ENCODE measurements at regions not wholly inside any gene's neighbourhood (a gene's known extent, or its start where the extent isn't known, plus 50 kb on each side); places are given as distances from the start of the nearest gene placed in this dataset.

DNA sequence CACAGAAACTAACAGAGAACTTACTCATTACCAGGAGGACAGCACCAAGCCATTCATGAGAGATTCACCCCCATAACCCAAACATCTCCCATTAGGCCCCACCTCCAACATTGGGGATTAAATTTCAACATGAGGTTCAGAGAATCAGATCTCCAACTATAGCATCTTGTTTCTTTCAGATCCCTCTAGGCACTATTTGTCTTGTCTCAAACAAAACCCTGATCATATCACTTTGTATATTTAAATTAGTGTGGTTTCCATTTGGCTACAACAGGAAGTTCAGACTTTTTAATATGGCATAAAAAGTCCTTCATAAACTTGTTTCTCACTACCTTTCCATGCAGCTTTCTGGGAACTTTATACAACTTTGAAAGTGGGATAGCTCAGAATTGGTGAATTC is 699.0 kb upstream of the MIR17HG start:
- TF ChIP-seq, protein P1, sequence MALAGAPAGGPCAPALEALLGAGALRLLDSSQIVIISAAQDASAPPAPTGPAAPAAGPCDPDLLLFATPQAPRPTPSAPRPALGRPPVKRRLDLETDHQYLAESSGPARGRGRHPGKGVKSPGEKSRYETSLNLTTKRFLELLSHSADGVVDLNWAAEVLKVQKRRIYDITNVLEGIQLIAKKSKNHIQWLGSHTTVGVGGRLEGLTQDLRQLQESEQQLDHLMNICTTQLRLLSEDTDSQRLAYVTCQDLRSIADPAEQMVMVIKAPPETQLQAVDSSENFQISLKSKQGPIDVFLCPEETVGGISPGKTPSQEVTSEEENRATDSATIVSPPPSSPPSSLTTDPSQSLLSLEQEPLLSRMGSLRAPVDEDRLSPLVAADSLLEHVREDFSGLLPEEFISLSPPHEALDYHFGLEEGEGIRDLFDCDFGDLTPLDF (CRISPR knock-in tag; IDR thresholded peaks at IDR 0.05): no peak
- TF ChIP-seq ZNF416 (CRISPR knock-in tag; IDR thresholded peaks at IDR 0.05): no peak
- no peak for TF ChIP-seq NR2C2 (CRISPR knock-in tag; IDR thresholded peaks at IDR 0.05)
- TF ChIP-seq ZBTB21 (CRISPR knock-in tag; IDR thresholded peaks at IDR 0.05; ENCODE audit: borderline replicate concordance): no peak
- TF ChIP-seq, protein P2, sequence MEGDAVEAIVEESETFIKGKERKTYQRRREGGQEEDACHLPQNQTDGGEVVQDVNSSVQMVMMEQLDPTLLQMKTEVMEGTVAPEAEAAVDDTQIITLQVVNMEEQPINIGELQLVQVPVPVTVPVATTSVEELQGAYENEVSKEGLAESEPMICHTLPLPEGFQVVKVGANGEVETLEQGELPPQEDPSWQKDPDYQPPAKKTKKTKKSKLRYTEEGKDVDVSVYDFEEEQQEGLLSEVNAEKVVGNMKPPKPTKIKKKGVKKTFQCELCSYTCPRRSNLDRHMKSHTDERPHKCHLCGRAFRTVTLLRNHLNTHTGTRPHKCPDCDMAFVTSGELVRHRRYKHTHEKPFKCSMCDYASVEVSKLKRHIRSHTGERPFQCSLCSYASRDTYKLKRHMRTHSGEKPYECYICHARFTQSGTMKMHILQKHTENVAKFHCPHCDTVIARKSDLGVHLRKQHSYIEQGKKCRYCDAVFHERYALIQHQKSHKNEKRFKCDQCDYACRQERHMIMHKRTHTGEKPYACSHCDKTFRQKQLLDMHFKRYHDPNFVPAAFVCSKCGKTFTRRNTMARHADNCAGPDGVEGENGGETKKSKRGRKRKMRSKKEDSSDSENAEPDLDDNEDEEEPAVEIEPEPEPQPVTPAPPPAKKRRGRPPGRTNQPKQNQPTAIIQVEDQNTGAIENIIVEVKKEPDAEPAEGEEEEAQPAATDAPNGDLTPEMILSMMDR (IDR thresholded peaks at IDR 0.05): no peak
- no peak for TF ChIP-seq ZNF263 (CRISPR knock-in tag; IDR thresholded peaks at IDR 0.05; ENCODE audit: low read depth)
- no peak for TF ChIP-seq NFE2L1 (CRISPR knock-in tag; IDR thresholded peaks at IDR 0.05)
